Stimulated activated naive CD8-positive, alpha-beta T cell treated with anti-CD3 and anti-CD28 coated beads, Interleukin-15, Interleukin-2, amounts not matched to agents 100 U/mL and 50 U/mL, for 24 hours (primary cell): ENCODE measurements at regions not wholly inside any gene's neighbourhood (a gene's known extent, or its start where the extent isn't known, plus 50 kb on each side); places are given as distances from the start of the nearest gene placed in this dataset.

Source experiments
- ATAC-seq: fragments of 150-1000 bp; cut with Tn5 transposase; one replicate; pipeline ENCODE4 v1.10.0; 2021
- DNase-seq: peaks from one replicate; pipeline ENCODE4 v3.0.0; 2021

DNA sequence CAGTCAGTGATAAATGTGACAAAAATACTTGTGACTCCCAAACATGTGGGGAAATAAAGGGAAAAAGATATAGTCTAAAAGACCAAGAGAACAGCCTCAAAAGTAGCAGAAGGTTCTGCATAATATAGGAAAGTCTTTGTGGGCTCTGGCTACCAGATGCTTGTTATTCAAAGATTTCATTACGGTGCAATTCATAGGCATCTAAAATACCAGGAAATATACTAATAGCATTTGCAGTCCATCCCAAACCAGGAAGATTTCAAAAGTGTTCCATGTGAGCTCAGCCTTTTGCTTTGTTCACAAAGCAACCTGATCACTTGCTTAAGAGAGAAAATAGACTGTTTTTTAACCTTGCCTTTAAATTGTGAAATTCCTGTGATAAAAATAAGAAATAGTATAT lies 506.7 kb upstream of the MARCKS start:
- no peak for ATAC-seq
- no peak for DNase-seq

GRCh38 chr6:113351173-113351834 lies 505.8 kb upstream of the MARCKS start:
- DNase-seq = no peak

GRCh38 chr6:113352029-113352801 lies 504.9 kb upstream of the MARCKS start:
- no peak for DNase-seq
- ATAC-seq = peak; percentile 36

More at GRCh38 chr6:113351173-113351834, 505.8 kb upstream of the MARCKS start:
- ATAC-seq = peak; percentile 23

GRCh38 chr6:113352831-113353230 lies 504.3 kb upstream of the MARCKS start:
- DNase-seq (no peak), ATAC-seq (no peak)

- no peak for ATAC-seq
- no peak for DNase-seq
Measured at GRCh38 chr6:113353392-113353791, 503.8 kb upstream of the MARCKS start.

GRCh38 chr6:113354204-113354895 lies 502.8 kb upstream of the MARCKS start:
- ATAC-seq (no peak), DNase-seq (no peak)

GRCh38 chr6:113356139-113356538 lies 501.0 kb upstream of the MARCKS start:
- DNase-seq = no peak
- ATAC-seq = no peak

DNA sequence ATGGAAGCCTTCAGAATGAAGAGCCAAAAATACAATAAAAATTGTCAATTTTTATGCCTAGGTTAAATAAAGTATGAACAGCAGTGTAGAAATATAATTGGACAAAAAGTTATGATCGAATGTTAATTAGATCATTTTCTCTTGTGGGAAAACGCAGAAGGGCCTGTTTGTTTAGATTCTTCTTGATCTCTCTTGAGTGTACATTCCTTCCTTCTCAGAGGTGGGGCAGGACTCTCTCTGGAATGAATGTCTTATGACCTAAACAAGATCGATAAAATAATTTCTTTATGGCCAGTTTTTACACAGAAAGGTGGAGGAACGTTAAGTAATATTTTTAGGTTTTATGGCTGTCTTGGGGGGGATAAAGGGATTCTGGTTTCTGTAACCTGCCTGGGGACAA lies 500.1 kb upstream of the MARCKS start:
- DNase-seq = no peak
- no peak for ATAC-seq

DNA sequence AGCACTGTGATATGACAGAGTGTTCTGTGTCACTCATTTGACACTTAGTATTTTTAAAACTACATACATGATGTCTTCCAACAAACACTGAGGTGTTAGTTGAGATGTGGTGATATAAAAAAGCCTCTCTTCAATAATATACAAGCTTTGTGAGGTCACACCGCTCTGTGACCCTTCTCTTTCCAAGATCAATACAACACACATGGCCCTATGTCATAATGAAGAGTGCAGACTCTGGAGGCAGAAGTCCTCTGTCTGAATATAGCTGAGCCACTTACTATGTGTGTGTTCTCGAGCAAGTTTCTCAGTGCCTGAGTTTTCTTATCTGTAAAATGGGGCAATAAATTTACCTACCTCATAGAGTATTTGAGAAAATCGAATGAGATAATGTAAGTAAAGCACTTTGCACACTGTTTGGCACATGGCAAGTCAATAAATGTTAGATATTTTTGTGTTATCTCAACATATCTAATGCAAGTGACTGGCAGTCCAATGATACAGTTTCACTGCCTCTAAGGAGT lies 499.0 kb upstream of the MARCKS start:
- DNase-seq = no peak
- ATAC-seq = no peak

DNA sequence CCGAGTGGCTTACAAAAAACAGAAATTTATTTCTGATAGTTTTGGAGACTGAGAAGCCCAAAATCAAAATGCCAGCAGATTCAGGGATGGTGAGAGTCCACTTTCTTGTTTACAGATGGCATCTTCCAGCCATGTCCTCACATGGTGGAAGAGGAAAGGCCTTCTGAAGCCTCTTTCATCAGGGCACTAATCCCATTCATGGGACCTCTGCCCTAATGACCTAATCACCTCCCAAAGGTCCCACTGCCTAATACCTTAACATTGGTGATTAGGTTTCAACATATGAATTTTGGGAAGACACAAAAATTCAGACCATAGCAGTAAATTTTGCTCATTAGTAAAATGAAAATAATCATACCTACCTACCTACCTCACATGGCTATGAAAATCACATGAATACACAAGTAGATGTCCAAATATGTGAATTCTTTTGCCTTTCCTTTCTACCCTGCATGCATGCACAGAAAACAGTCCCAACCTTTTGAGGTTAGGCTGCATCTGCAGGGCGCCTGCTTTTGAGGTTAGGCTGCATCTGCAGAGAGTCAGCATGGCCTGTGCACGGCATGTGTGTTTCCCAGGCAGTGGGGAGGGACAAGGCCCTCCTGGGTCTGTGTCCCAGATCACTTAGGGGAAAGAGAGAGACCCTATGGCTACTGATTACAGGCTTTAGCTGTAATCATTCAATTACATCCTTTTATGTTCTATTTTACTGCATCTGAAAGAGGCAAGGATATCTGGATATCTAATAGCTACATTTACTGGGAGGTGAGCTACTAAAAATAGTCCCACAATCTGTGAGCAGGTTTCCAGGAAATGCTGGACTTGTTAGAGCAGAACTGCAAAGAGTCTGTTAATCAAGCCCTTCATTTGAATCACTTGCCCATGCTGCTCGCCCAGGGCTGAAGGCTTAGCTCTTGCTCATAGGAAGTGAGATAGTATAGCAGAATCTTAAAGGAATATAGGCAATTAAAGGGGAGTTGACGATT lies 497.7 kb upstream of the MARCKS start:
- DNase-seq (no peak), ATAC-seq (no peak)

GRCh38 chr6:113361014-113361645 lies 496.0 kb upstream of the MARCKS start:
- DNase-seq = no peak
- no peak for ATAC-seq

- no peak for ATAC-seq
- no peak for DNase-seq
Measured at GRCh38 chr6:113362301-113363047, 494.7 kb upstream of the MARCKS start.

DNA sequence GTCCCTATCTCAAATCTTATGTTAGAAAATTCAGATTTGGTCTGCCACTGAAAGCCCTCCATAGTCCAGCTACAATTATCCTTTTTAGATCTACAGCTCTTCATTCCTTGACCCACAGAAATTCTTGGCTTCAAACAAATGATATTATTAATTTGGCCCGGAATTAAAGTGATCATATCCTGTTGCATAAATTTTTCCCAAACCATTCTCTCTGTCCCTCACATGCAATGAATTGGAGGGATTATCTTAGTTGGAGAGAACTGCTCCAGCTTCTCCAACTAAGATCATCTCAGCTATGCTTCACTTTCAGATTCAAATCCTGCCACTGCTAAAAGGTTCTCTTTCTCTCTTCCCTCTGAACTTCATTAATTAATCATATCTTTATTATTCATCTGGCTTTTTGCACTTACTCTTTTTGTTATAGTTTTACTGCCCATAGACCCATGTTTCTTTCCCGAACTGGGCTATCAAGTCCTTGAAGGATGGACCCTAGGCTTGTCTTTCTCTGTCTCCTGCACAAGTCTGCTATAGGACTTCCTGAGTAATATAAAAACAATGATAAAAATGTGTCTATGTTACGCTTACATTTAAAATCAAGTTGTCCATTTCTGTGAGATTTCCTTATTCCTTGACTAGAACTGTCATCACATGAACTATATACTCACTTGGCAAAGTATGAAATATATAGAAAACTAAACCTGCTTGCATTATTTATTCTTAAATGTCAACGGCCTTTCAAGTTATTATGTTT lies 493.9 kb upstream of the MARCKS start:
- no peak for DNase-seq
- no peak for ATAC-seq

GRCh38 chr6:113363866-113364265 lies 493.3 kb upstream of the MARCKS start:
- DNase-seq = no peak
- no peak for ATAC-seq

DNA sequence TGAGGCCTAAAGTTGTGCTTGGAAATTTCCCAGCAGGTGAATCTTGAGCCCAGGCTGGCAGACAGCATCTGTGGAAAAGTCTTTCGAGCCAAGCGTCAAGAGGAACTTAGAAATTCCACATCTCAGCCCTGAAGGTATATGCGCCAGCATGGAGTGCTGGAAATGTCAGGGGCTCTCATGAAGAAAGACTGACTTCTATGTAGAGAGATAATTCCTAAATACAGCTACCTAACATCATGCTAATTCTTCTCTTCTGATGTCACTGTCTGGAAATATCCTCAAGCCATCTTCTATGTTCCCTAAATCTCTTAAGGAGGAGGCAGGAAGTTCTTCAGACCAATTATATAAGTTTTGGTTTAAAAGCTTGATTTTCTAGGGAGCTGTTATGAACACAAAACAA lies 492.4 kb upstream of the MARCKS start:
- DNase-seq (no peak), ATAC-seq (no peak)

DNA sequence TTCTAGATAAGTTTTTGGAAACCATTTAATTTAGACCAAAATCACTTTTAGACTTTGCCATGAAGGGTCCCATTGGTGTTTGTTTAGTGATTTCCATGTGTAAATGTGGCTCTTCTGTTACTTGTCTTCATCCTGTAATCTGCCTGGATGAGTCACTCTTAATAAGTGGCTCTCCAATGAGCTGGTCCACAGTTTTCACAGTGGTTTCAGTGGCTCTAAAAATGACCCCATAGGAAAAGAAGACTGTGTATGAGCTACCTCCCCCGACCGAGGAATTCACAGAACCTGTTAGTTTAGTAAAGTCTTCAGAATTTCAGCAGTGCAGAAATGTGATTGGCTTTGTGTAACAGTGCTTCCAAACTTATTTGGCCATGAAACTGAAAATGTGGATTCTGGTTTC lies 492.0 kb upstream of the MARCKS start:
- no peak for DNase-seq
- no peak for ATAC-seq

- ATAC-seq (no peak), DNase-seq (no peak)
Measured at GRCh38 chr6:113366505-113366904, 490.6 kb upstream of the MARCKS start.

GRCh38 chr6:113370508-113371502 lies 486.3 kb upstream of the MARCKS start:
- ATAC-seq (no peak), DNase-seq (no peak)
